ENCODE measurements at regions not wholly inside any gene's neighbourhood (a gene's known extent, or its start where the extent isn't known, plus 50 kb on each side); places are given as distances from the start of the nearest gene placed in this dataset.

DNA sequence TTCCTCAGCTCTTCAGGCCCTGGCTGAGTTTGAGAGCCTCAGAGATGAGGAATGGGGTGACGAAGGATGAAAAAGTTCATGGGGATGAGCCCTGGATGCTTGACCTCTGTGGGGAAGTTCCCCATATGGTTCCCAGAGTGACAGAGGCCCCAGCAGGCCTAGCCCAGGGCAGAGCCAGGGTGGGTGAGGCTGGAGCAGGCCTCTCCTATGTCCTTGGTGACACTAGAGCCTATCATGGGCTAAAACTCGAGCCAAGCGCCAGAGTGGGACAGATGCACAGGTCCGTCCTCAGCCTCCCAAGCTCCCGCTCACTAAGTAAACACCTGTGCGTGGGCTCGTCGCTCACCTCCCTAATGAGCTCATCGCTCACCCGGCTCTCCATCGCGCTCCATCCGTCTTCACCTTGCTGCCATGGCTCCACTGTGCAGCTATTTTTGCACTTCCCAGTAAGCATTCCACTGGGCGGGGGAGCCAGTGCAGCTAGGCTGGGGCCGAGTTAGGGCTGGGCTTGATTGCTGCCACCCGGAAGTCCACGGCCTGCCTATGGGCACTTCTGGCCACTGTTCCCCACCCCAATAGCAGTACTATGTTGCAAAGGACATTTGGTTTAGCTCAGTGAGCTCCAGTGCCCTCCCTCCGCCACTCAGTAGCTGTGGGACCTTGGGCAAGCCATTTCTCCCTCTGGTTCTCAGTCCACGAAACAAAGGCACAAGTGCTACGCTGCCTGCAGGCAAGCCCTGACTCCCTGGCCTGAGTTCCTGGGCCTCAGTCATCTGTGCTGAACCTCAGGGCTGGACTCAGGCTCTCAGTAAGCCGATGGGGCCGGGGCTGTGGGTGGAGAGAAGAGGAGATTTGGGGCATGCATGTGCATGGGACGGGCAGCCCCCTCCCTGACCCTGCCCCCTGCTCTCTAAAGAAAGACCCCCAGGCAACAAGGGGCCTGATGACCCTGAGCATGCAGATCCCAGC, 117.3 kb upstream of the PCBD1 start:
- Mint-ChIP-seq H3K36me3 (ENCODE audit: insufficient read depth, unreplicated experiment) (no peaks in the 10 kb centered on the region), H3K27ac (ENCODE audit: unreplicated experiment) (no peak overlapping the region), H3K4me1 (ENCODE audit: low read depth, unreplicated experiment) (peaks cover 3% of the 10 kb centered on the region), H3K27me3 (ENCODE audit: insufficient read depth, unreplicated experiment) (no peaks in the 10 kb centered on the region), H3K4me3 (ENCODE audit: unreplicated experiment) (no peak overlapping the region), H3K9me3 (ENCODE audit: unreplicated experiment) (peaks cover 5% of the 10 kb centered on the region)
- Histone ChIP-seq H3K27me3 (replicated peaks; ENCODE audit: control insufficient read depth, insufficient read depth, low read length) (no peaks in the 10 kb centered on the region), H3K9me3 (no peaks in the 10 kb centered on the region), H3K4me1 (no peaks in the 10 kb centered on the region), H3K36me3 (ENCODE audit: control insufficient read depth, insufficient read depth, low read length) (no peaks in the 10 kb centered on the region), H3K4me3 (ENCODE audit: low read depth, low read length) (no peak overlapping the region)
- ChIA-PET CTCF (no interaction called here), POLR2A (no interaction called here)
- no TSS peak for BruUV-seq (replicated peaks)
- DNase-seq = no peak
- intact Hi-C loops (cut with micrococcal nuclease; ENCODE audit: unreplicated experiment) = no loop called here
- TF ChIP-seq, protein P1, sequence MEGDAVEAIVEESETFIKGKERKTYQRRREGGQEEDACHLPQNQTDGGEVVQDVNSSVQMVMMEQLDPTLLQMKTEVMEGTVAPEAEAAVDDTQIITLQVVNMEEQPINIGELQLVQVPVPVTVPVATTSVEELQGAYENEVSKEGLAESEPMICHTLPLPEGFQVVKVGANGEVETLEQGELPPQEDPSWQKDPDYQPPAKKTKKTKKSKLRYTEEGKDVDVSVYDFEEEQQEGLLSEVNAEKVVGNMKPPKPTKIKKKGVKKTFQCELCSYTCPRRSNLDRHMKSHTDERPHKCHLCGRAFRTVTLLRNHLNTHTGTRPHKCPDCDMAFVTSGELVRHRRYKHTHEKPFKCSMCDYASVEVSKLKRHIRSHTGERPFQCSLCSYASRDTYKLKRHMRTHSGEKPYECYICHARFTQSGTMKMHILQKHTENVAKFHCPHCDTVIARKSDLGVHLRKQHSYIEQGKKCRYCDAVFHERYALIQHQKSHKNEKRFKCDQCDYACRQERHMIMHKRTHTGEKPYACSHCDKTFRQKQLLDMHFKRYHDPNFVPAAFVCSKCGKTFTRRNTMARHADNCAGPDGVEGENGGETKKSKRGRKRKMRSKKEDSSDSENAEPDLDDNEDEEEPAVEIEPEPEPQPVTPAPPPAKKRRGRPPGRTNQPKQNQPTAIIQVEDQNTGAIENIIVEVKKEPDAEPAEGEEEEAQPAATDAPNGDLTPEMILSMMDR (IDR thresholded peaks at IDR 0.05; ENCODE audit: insufficient read depth in 1 of 2, low read depth in 1 of 2, low read length in 1 of 2, severe bottlenecking in 1 of 2, unreplicated experiment in 1 of 2) = no peak

DNA sequence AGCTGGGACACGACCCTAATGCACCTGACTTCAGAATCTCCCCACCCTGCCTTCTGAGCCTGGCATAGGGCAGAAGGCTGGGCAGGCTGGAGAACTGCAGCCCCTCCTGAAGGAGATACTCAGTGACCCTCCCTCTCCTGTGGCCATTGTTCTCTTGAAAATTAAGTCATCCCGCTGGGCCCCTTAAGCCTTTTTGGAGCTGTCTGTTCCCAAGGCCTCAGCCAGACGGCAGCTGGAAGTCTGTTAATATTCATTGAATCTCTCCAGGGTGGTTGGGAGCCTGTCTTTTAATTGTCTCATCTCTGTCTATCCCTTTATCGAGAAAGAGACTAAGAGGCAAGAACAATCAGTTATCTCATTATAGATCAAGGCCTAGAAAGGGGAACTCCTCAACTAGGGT, 118.1 kb upstream of the PCBD1 start:
- CTCF ChIA-PET = no interaction called here
- no peak for DNase-seq
- no peaks in the 10 kb centered on the region for H3K36me3 ChIP-seq (ENCODE audit: control insufficient read depth, insufficient read depth, low read length)

DNA sequence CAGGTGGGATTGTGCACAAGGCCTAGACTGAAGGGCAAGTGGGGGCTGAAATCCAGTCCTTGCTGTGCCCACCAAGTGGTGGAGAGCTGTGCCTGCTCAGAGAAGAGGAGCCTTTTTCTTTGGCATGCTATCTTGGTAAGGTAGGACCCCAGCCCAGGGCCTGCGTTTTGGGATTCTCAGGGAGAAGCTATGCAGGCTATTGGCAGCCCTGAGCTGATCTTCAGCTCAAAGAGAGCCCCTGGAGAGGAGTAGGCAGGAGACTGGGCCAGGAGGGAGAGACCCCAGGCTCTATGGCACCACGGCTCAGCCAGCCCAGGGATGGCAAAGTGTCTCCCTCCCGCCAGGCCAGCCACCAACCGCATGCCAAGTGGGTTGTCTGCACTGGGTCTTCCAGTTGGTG, 119.2 kb upstream of the PCBD1 start:
- BruUV-seq (replicated peaks) = no TSS peak
- no peaks in the 10 kb centered on the region for H3K9me3 ChIP-seq
- H3K4me3 ChIP-seq (ENCODE audit: low read depth, low read length) = no peak overlapping the region
- no peaks in the 10 kb centered on the region for H3K4me1 Mint-ChIP-seq (ENCODE audit: low read depth, unreplicated experiment)
- no peaks in the 10 kb centered on the region for H3K27me3 ChIP-seq (replicated peaks; ENCODE audit: control insufficient read depth, insufficient read depth, low read length)
- H3K36me3 ChIP-seq (ENCODE audit: control insufficient read depth, insufficient read depth, low read length) = no peaks in the 10 kb centered on the region
- no peak overlapping the region for H3K4me3 Mint-ChIP-seq (ENCODE audit: unreplicated experiment)
- H3K4me1 ChIP-seq = no peaks in the 10 kb centered on the region
- no peaks in the 10 kb centered on the region for H3K9me3 Mint-ChIP-seq (ENCODE audit: unreplicated experiment)
- CTCF ChIA-PET = no interaction called here
- no peak for DNase-seq
- TF ChIP-seq, protein P1 (IDR thresholded peaks at IDR 0.05; ENCODE audit: insufficient read depth in 1 of 2, low read depth in 1 of 2, low read length in 1 of 2, severe bottlenecking in 1 of 2, unreplicated experiment in 1 of 2) = no peak
- H3K27me3 Mint-ChIP-seq (ENCODE audit: insufficient read depth, unreplicated experiment) = no peaks in the 10 kb centered on the region
- intact Hi-C loops (cut with micrococcal nuclease; ENCODE audit: unreplicated experiment) = no loop called here
- POLR2A ChIA-PET = no interaction called here
- no peak overlapping the region for H3K27ac Mint-ChIP-seq (ENCODE audit: unreplicated experiment)
- no peaks in the 10 kb centered on the region for H3K36me3 Mint-ChIP-seq (ENCODE audit: insufficient read depth, unreplicated experiment)

More for the DNA sequence above, 118.1 kb upstream of the PCBD1 start:
- Mint-ChIP-seq H3K4me1 (ENCODE audit: low read depth, unreplicated experiment) (no peaks in the 10 kb centered on the region), H3K36me3 (ENCODE audit: insufficient read depth, unreplicated experiment) (no peaks in the 10 kb centered on the region), H3K4me3 (ENCODE audit: unreplicated experiment) (no peak overlapping the region), H3K9me3 (ENCODE audit: unreplicated experiment) (no peaks in the 10 kb centered on the region), H3K27me3 (ENCODE audit: insufficient read depth, unreplicated experiment) (no peaks in the 10 kb centered on the region), H3K27ac (ENCODE audit: unreplicated experiment) (no peak overlapping the region)
- intact Hi-C loops (cut with micrococcal nuclease; ENCODE audit: unreplicated experiment) = no loop called here
- Histone ChIP-seq H3K27me3 (replicated peaks; ENCODE audit: control insufficient read depth, insufficient read depth, low read length) (no peaks in the 10 kb centered on the region), H3K4me3 (ENCODE audit: low read depth, low read length) (no peak overlapping the region), H3K9me3 (no peaks in the 10 kb centered on the region), H3K4me1 (no peaks in the 10 kb centered on the region)
- POLR2A ChIA-PET = no interaction called here
- no TSS peak for BruUV-seq (replicated peaks)
- TF ChIP-seq, protein P1 (IDR thresholded peaks at IDR 0.05; ENCODE audit: insufficient read depth in 1 of 2, low read depth in 1 of 2, low read length in 1 of 2, severe bottlenecking in 1 of 2, unreplicated experiment in 1 of 2) = no peak

All from Caco-2 (cell line).